ENCODE measurements at regions not wholly inside any gene's neighbourhood (a gene's known extent, or its start where the extent isn't known, plus 50 kb on each side); places are given as distances from the start of the nearest gene placed in this dataset.

DNA sequence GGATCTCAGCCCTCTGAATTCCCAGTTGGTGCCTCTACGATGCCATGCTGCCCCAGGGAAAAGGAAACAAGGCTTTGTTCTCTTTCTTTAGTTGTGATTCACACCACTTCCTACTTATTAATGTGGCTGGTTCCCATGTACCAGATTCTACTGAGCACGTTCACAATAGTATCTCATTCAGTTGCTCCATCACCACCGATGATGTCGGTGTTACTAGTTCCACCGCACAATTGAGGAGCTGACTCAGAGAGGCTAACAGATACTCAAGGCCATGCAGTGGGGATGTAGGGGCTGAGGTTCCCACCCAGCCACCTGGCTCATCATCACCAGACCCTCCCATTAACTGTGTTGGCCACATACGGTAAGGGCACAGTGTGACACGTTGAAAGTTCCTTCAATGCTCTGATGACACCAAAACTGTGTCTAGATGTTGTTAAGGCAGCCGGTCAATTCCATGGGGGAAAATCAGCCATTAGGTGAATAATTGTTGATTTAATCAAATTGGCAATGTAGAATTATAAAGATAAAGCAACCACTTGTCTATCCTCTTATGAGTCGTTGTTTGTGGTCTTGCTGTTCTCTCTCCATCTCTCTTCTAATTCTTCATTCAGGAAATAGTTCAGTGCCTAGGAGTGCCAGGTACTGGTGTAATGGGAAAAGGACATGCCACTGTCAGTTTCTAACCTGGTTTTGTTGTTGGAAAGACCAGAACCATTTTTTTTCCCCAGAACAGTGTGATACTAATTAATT lies 244.2 kb upstream of the CRY1 start:
- H3K27me3 ChIP-seq (ENCODE audit: insufficient read depth, low read length): no peaks in the 10 kb centered on the region
- no peak overlapping the region for H3K18ac ChIP-seq (ENCODE audit: insufficient read length, low read depth, low read length)
- H4K91ac ChIP-seq (ENCODE audit: insufficient read length, low read depth, low read length): no peak overlapping the region
- no peak overlapping the region for H3K9ac ChIP-seq (ENCODE audit: extremely low read depth, insufficient read length, low read length)
- H3K9me3 ChIP-seq (ENCODE audit: control insufficient read depth, low read depth, low read length): no peaks in the 10 kb centered on the region
- H2BK120ac ChIP-seq (ENCODE audit: low read depth, low read length, poor library complexity, severe bottlenecking): no peak overlapping the region
- no peak overlapping the region for H3K56ac ChIP-seq (ENCODE audit: insufficient read length, low read depth, low read length)
- H3K9me3 Mint-ChIP-seq: no peaks in the 10 kb centered on the region
- TF ChIP-seq, protein P1, sequence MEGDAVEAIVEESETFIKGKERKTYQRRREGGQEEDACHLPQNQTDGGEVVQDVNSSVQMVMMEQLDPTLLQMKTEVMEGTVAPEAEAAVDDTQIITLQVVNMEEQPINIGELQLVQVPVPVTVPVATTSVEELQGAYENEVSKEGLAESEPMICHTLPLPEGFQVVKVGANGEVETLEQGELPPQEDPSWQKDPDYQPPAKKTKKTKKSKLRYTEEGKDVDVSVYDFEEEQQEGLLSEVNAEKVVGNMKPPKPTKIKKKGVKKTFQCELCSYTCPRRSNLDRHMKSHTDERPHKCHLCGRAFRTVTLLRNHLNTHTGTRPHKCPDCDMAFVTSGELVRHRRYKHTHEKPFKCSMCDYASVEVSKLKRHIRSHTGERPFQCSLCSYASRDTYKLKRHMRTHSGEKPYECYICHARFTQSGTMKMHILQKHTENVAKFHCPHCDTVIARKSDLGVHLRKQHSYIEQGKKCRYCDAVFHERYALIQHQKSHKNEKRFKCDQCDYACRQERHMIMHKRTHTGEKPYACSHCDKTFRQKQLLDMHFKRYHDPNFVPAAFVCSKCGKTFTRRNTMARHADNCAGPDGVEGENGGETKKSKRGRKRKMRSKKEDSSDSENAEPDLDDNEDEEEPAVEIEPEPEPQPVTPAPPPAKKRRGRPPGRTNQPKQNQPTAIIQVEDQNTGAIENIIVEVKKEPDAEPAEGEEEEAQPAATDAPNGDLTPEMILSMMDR (conservative IDR thresholded peaks at IDR 0.05): no peak
- no peaks in the 10 kb centered on the region for H3K23me2 ChIP-seq (ENCODE audit: insufficient read length, low read depth, low read length, poor library complexity, severe bottlenecking)
- no CpG with 5 or more reads among the region's 9 CpGs for WGBS (ENCODE audit: extremely low coverage, insufficient read length, low lambda C conversion rate)
- H2BK15ac ChIP-seq (ENCODE audit: low read depth, low read length): no peak overlapping the region
- H3K36me3 Mint-ChIP-seq (ENCODE audit: insufficient read depth in 1 of 3, low read depth in 3 of 3): no peaks in the 10 kb centered on the region
- H3K27me3 Mint-ChIP-seq (ENCODE audit: low read depth): peaks cover 15% of the 10 kb centered on the region
- no peak overlapping the region for H3K27ac Mint-ChIP-seq
- H3K4me1 Mint-ChIP-seq: peaks cover 3% of the 10 kb centered on the region in 2 experiments; a peak in 3 of 4 replicates
- H2BK12ac ChIP-seq (ENCODE audit: insufficient read length, low read depth, low read length): no peak overlapping the region
- no peak overlapping the region for H3K27ac ChIP-seq (ENCODE audit: insufficient read length, low read depth, low read length)
- H2BK5ac ChIP-seq (ENCODE audit: insufficient read length, low read length): no peak overlapping the region
- H4K8ac ChIP-seq (replicated peaks; ENCODE audit: insufficient read length, low read depth, low read length): no peak overlapping the region
- no peak overlapping the region for H3K4me3 Mint-ChIP-seq
- no peak overlapping the region for H4K5ac ChIP-seq (ENCODE audit: insufficient read length, low read depth, low read length)
- no peaks in the 10 kb centered on the region for H3K4me1 ChIP-seq (ENCODE audit: insufficient read depth, low read length)
- no peaks in the 10 kb centered on the region; the same call in 1 of the 2 replicates for H3K79me2 ChIP-seq (ENCODE audit: insufficient read depth, low read length)
- DNase-seq: no peak
- H4K20me1 ChIP-seq (ENCODE audit: control insufficient read depth, insufficient read depth, insufficient read length): peaks cover 3% of the 10 kb centered on the region
- H3K4me2 ChIP-seq (ENCODE audit: insufficient read depth, insufficient read length, low read length): no peak overlapping the region
- no peak overlapping the region for H3T11ph ChIP-seq (ENCODE audit: low read length)
- no peak overlapping the region for H3K14ac ChIP-seq (ENCODE audit: insufficient read depth, low read length)
- H2AFZ ChIP-seq (ENCODE audit: low read length): no peak overlapping the region
- H3K79me1 ChIP-seq (ENCODE audit: insufficient read depth, low read depth, low read length, poor library complexity, severe bottlenecking): no peaks in the 10 kb centered on the region
- H2AK5ac ChIP-seq (ENCODE audit: insufficient read length, low read length): no peak overlapping the region
- no peak overlapping the region for H3K4ac ChIP-seq (ENCODE audit: low read depth, low read length)
- no peak overlapping the region for H3K23ac ChIP-seq (ENCODE audit: insufficient read length, low read depth, low read length)
- H2BK20ac ChIP-seq (ENCODE audit: low read depth, low read length, poor library complexity, severe bottlenecking): no peak overlapping the region

All from H9 (cell line).